BJ (cell line): ENCODE measurements at regions not wholly inside any gene's neighbourhood (a gene's known extent, or its start where the extent isn't known, plus 50 kb on each side); places are given as distances from the start of the nearest gene placed in this dataset.
"Not testable (repeated sequence)": the region's sequence is repeated elsewhere in the genome, so short reads cannot be mapped to it uniquely, and the experiment has no call there.

Experiments used
- CTCF ChIA-PET: fragments of 350-600 bp; formaldehyde crosslinking; extraction: SDS; loops from one replicate; lab custom pipeline; 2021; ENCODE audit warnings: antibody characterized with exemption, inconsistent platforms; lab: Yijun Ruan, JAX
- POLR2A ChIA-PET: fragments of 300-600 bp; sonication (Branson Sonifier 250); formaldehyde crosslinking; extraction: SDS; loops from one replicate; lab custom pipeline; 2021; ENCODE audit warnings: antibody characterized with exemption; lab: Charles Lee
- DNase-seq: peaks from one replicate; pipeline ENCODE4 v3.0.0-alpha.2; 2011; ENCODE audit warnings: low read depth
- H3K27me3 ChIP-seq: 2 replicates; pipeline ENCODE4 v1.6.0; 2011; ENCODE audit warnings: low read length; ENCODE audit not compliant: control insufficient read depth, insufficient read depth
- H3K36me3 ChIP-seq: 2 replicates; pipeline ENCODE4 v1.5.1; 2011; ENCODE audit warnings: low read length; ENCODE audit not compliant: control insufficient read depth, insufficient read depth
- H3K4me3 ChIP-seq: 2 replicates; pipeline ENCODE4 v1.5.1; 2011; ENCODE audit warnings: low read depth, mild to moderate bottlenecking, control low read depth, low read length
- CTCF ChIP-seq: IDR thresholded peaks from 2 replicates; pipeline ENCODE4 v1.5.1; 2011; ENCODE audit warnings: low read depth, mild to moderate bottlenecking, control low read depth, inconsistent platforms, low read length, moderate library complexity; ENCODE audit not compliant: insufficient read depth

- POLR2A ChIA-PET, DNase-seq, CTCF ChIA-PET, H3K27me3 ChIP-seq, H3K4me3 ChIP-seq, H3K36me3 ChIP-seq: not testable (repeated sequence)
Measured at GRCh38 chr11:94235772-94236171, 68.6 kb upstream of the IZUMO1R start.

- H3K4me3 ChIP-seq, H3K27me3 ChIP-seq, POLR2A ChIA-PET, DNase-seq, CTCF ChIA-PET, H3K36me3 ChIP-seq: not testable (repeated sequence)
Measured at GRCh38 chr11:94236416-94236815, 68.0 kb upstream of the IZUMO1R start.

GRCh38 chr11:94237447-94238153 lies 66.8 kb upstream of the IZUMO1R start:
- CTCF ChIA-PET, result interaction anchor here (0.6 kb wide), 1 partner anchor 343 kb away, joined by 3 read pairs; no protein-coding TSS in a partner anchor
- POLR2A ChIA-PET, result not testable (repeated sequence)

GRCh38 chr11:94238154-94238735 lies 66.1 kb upstream of the IZUMO1R start:
- POLR2A ChIA-PET, H3K36me3 ChIP-seq, H3K27me3 ChIP-seq, CTCF ChIA-PET, H3K4me3 ChIP-seq, DNase-seq: not testable (repeated sequence)

More at GRCh38 chr11:94237447-94238153, 66.8 kb upstream of the IZUMO1R start:
- H3K36me3 ChIP-seq, DNase-seq, H3K4me3 ChIP-seq, H3K27me3 ChIP-seq: not testable (repeated sequence)

GRCh38 chr11:94238774-94239173 lies 65.6 kb upstream of the IZUMO1R start:
- H3K36me3 ChIP-seq, H3K4me3 ChIP-seq, POLR2A ChIA-PET, H3K27me3 ChIP-seq, CTCF ChIA-PET, DNase-seq: not testable (repeated sequence)

GRCh38 chr11:94241896-94242295 lies 62.5 kb upstream of the IZUMO1R start:
- CTCF ChIA-PET, result no interaction called here
- Histone ChIP-seq H3K27me3 (no peaks in the 10 kb centered on the region), H3K4me3 (no peak overlapping the region), H3K36me3 (no peaks in the 10 kb centered on the region)
- POLR2A ChIA-PET, result no interaction called here
- DNase-seq, result no peak
- no peak for TF ChIP-seq CTCF

- H3K36me3 ChIP-seq, result no peaks in the 10 kb centered on the region
- no peak overlapping the region for H3K4me3 ChIP-seq
- TF ChIP-seq CTCF, result no peak
- no peak for DNase-seq
- H3K27me3 ChIP-seq, result no peaks in the 10 kb centered on the region
- CTCF ChIA-PET, result no interaction called here
- POLR2A ChIA-PET, result no interaction called here
Measured at GRCh38 chr11:94243571-94244515, 60.5 kb upstream of the IZUMO1R start.
